Nucleus accumbens (tissue), 56 donors: ENCODE measurements at regions not wholly inside any gene's neighbourhood (a gene's known extent, or its start where the extent isn't known, plus 50 kb on each side); places are given as distances from the start of the nearest gene placed in this dataset.
"Not testable (repeated sequence)": the region's sequence is repeated elsewhere in the genome, so short reads cannot be mapped to it uniquely, and the experiment has no call there.

Source experiments
- DNase-seq, 56 donors: peaks; one replicate each; lab custom pipeline; 2025; lab: John Stamatoyannopoulos, UW

DNA sequence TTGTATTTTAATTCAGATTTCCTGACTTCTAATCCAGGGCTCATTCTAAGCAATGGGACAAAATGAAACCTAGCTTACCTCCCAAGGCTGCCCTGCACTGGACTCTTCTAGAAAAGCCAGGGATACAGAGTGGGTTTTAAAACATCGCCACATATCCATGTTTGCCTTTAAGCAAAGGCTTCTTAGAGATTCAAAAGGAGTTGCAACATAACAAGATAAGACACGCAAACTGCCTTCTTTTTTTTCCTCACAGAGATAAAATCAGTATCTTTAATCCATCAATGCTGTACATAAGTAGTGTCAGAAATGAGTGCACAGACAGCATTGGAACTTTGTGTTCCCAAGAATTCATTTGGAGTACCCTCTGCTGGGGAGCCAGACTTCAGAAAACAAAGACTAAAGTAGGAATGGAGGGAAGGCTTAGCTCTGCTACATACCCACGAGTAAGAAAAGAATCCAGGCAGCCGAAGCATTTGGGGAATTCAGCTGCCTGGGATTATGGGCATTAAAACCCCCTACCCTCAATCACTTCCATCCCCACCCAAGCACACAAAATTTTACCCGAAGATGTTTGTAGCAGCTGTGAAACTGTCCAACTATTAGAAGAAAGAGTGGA lies 427.8 kb downstream of the ARL4A start:
- DNase-seq = no peak

DNA sequence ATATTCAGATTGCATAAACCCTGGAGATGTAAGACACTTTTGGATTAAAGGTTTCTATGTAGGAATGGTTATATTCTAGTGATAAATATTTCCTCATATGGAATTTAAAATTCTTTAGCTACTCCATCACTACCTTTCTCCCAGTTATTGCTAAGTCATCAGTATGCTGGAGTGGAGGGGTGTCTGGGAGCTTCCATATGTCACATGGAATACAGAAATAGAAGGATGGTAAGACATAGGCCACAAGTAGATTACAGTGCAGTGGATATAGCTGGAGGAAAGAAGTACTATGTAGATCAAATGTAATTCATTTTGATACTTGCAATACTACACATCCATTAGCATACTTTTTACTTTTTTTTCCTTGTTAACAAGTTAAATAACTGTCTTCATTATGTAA lies 428.4 kb downstream of the ARL4A start:
- DNase-seq = no peak

DNA sequence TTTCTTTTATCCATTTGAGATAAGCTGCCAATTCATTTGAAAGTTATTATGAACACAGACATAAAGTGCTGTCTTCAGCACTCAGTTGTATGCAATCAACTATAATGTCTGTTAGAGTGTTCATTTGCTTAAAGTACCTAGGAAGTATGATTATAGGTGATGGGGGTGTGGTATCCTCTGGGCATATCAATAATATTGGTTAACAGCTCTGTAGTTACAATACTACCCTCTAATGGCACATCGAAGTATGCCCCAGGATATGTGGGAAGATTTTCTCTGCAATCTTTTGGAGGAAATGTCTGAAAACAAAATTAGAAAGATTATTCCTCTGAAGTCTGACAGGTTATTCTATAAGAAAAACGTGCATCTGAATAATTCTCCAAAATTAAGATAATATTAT lies 429.7 kb downstream of the ARL4A start:
- no peak for DNase-seq

DNA sequence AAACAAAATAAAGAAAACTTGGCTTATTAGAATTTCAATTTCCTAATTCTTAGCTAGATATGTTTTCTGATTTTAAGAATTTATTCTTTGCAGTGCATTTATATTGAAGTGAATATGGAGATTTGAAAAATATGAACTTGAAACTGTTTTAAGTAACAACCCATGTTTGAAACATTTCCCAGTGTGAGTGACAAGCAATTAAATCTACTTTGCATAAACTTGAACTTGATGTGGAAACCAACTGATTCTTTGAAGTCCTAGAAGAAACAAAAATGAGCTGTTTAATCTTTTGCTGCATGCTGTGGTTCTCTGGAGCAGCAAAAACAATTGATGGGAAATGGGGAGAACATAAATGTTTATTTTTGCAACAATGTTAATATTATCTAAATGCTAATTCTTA lies 430.2 kb downstream of the ARL4A start:
- no peak for DNase-seq

DNA sequence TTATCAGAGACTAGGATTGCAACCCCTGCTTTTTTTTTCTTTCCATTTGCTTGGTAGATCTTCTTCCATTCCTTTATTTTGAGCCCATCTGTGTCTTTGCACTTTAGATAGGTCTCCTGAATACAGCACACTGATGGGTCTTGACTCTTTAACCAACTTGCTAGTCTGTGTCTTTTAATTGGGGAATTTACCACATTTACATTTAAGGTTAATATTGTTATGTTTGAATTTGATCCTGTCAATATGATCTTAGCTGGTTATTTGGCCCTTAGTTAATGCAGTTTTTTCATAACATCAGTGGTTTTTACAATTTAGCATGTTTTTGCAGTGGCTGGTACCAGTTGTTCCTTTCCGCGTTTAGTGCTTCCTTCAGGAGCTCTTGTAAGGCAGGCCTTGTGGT lies 437.2 kb downstream of the ARL4A start:
- DNase-seq = not testable (repeated sequence)

DNA sequence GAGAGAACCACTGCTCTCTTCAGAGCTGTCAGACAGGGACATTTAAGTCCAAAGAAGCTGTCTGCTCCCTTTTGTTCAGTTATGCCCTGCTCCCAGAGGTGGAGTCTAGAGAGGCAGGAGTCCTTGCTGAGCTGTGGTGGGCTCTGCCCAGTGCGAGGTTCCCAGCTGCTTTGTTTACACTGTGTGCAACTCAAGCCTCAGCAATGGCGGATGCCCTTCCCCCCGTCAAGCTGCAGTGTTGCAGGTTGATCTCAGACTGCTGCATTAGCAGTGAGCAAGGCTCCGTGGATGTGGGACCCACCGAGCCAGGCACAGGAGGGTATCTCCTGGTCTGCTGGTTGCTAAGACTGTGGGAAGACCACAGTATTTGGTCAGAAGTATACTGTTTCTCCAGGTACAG lies 438.9 kb downstream of the ARL4A start:
- DNase-seq = no peak

DNA sequence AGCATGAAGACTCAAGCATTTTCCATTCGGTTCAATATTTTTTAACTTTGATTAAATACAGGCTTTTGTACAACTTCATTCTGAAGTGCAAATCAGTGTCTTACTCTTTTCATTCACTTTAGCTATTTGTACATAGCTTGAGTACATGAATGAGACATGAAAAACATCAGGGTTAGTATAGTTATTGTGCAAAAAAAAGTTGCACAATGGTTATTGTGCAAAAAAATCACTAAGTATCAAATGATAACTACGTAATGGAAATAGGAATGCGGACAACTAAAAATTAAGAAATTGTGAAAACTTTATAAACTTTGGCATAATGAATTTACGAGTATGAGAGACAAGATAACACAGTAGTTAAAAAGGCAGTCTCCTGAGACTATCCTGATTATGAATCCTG lies 442.9 kb downstream of the ARL4A start:
- no peak for DNase-seq

DNA sequence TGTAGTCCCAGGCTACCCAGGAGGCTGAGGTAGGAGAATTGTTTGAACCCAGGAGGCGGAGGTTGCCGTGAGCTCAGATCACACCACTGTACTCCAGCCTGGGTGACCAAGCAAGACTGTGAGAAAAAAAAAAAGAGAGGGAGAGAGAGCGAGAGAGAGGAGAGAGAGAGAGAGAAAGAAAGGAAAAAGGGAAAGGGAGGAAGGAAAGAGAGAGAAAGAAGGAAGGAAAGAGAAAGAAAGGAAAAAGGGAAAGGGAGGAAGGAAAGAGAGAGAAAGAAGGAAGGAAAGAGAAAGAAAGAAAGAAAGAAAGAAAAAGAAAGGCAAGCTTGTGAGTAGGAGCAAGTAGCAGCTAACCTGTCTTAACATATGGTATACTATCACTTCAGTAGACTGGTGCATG lies 443.5 kb downstream of the ARL4A start:
- not testable (repeated sequence) for DNase-seq

DNA sequence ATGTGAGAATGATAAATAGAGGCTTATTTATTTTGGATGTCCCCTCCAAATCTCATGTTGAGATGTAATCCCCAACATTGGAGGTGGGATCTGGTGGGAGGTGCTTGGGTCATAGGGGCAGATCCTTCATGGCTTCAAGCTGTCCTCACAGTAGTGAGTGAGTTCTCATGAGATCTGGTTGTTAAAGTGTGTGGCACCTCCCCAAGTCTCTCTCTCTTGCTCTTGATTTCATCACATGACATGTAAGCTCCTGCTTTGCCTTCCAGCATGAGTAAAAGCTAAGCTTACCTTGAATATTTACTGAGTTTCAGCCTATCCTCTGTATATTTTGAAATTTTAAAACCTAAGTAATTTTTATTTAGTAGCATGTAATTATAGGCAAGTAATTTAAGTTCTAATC lies 444.9 kb downstream of the ARL4A start:
- DNase-seq = no peak

DNA sequence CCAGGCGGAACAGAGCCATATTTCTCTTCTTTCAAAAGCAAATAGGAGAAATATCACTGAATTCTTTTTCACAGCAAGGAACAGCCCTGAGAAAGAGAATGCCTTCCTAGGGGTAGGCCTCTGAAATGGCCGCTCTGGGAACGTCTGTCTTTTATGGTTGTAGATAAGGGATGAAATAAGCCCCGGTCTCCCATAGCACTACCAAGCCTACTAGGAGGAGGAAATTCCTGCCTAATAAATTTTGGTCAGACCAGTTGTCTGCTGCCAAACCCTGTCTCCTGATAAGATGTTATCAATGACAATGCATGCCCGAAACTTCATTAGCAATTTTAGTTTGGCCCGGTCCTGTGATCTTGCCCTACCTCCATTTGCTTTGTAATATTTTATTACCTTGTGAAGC lies 448.9 kb downstream of the ARL4A start:
- not testable (repeated sequence) for DNase-seq

DNA sequence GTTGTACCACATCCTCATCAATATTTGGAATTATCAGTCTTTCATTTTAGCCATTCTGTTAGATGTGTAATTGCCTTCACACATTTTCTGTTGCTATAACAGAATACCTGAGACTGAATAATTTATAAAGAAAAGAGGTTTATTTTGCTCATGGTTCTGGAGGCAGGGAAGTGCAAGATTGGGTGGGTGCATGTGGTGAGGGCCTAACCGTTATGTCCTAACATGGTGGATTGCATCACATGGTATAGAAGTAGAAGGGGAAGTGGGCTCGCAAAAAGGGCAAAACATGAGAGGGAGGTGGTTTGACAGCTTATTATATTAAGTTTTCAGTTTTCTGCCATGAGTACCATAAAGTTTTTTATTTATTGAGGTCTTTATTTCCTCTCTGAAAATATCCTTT lies 452.0 kb downstream of the ARL4A start:
- DNase-seq = no peak

DNA sequence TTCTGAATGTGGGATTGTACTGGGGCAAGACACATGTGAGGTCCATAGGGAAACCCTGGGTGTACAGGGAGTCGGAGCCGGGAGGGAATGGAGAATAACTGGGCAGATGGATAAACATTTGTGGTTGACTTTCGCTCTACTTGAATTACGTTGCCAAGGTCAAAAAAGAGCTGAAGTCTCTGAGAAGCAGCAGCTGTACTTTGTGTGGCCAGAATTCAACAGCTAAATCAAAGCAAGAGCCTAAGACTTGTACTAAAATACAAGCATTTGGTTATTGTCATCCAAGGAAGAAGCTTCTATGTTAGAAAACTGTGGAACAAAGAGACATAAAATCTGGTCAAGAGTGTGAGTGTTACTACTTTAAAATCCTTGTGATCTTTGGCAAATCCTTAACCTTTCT lies 457.2 kb downstream of the ARL4A start:
- no peak for DNase-seq

DNA sequence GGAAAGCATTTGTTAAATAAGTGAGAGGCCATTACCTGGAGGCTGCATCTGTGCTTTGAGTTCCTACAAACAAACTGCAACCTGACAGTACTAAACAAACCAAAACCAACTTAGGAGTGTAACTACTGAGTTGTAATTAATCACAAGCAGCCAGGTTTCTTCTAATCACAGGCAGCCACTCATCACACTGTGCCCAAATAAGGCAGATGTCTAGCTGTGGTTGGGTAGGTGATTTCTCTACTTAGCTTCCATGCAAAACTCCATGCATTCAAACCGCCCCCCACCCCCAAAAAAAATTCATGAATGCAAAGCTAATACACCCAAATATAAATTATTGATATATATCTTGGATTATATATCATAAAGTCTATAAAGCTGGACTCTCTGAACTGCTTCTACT lies 461.1 kb downstream of the ARL4A start:
- DNase-seq = no peak

DNA sequence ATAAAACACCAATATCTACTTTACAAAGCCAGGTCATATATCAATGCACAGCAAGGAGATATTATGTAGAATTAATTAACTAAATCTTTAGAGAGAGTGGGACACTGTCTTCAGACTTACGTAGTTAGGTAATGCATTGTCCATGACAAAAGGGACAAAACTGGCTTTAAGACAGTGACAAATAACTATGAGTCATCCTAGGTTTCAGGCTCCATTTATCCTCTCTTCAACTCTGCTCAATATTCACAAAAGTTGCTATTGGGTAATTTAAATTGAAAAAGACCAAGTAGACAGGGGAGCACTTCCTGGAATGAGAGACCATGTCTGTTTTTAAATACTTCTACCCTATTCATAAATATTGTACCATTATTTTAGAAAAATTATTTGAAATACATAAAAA lies 464.5 kb downstream of the ARL4A start:
- DNase-seq = no peak

DNA sequence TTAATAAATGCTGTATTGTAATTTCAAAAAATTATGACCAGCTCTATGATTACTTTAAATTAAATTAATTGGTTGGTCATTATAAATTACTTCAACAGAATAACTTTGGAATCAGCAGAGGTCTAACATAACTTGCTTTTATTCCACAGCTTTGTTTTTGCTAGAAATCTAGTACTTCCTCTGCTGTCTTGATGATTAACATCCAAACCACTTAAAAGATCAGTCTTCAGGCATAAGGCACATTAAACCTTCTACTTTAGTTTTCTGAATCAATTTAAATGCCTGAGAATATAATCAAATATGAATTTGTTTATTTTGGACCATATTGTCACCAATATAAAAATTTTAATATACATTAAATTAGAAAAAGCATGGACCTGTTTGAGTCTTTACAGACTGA lies 465.3 kb downstream of the ARL4A start:
- DNase-seq = no peak

DNA sequence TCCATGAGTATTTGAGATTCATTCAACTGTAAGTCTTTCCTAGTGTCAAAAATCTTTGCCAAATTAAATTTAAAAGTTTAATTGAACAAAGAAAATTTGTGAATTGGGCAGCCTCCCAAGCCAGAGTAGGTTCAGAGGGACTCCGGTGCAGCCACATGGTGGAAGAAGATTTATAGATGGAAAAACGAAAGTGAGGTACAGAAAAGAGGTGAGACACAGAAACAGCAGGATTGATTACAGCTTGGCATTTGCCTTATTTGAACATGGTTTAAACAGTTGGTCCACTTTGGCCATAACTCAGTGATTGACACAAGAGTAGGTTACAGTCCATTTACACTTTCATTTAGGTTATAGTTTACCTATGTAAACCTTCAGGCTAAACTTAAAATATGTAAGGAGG lies 465.8 kb downstream of the ARL4A start:
- no peak for DNase-seq

DNA sequence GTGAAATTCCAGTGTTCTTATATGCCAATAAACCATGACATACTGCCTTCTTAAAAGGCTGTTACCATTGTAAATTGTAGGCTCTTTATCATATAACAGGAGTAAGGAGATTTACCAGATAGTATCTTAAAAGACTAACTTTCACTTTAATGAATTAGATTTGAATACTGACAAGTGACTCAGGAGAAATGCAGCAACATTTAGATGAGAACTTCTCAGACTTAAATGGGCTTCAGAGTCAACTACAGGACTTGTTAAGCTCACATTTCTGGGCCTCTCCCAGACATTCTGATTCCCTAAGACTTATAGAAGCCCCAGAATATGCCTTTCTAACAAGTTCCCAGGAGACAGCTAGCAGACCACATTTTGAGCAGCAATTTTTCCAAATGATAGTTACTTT lies 466.3 kb downstream of the ARL4A start:
- DNase-seq = no peak

DNA sequence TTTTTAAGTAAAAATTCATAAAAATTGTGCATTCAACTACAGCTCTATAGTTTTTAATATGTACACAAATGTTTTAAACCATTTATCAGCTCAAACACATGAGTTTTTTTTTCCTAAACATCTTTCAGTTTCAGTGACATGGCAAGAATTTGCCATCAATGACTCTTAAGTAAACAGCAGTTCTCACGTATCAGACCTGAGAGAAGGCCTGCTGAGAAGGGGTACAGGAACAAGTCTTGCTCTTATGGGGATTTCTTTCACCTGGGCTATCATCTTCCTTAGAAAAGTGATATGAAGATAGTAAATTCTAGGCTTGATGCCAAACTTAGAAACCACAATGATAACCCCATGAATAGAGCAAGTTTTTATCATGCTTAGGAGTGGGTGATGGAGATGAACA lies 467.8 kb downstream of the ARL4A start:
- DNase-seq = no peak

DNA sequence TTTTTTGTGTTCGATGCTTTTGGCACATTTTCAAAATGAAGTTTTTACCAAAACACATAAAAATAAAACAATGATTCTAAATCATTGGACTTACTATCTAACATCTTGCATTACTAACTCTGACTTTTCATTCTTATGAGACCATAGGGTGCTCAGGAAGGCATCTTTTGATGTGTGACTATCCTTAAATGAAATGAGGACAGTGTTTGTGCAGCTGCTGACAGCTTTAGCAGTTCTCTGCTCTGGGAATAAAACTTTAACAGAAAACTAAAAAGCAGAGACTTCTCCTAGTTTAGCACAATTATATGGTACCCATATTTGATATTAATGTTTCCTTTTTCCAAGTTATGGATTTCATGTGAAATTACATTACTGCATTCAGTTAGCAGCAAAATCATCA lies 471.6 kb downstream of the ARL4A start:
- no peak for DNase-seq

DNA sequence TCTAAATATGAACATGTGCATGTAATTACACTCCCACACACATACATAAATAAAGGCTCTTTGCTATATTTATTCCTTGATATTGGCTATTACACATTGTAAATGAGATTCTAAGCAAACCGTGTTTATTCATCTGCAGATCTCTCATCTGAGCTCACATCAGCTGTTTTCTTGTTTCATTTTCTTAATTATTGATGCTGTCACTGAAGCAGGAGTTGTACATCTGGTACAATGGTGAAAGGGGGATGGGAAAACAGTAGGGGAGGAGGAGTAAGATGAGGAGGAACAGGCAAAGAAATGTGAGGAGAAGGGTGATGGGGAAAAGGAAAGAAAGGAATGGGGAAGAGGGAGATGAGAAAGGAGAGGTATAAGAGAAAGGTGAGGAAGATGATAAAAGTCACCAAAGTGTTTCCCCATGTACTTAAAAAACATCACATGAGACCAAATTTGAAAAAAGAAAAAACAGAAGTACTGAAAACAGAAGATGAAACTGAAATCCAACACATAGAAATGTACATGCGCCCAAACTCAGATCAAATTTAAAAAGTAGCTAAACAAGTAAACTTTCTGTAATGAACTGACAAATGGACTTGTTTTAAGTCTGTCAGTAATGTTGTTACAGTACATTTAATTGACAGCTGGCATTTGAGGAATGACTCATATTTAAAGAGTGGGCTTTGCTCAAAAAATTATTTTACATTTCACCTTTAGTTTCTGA lies 472.2 kb downstream of the ARL4A start:
- DNase-seq = no peak

DNA sequence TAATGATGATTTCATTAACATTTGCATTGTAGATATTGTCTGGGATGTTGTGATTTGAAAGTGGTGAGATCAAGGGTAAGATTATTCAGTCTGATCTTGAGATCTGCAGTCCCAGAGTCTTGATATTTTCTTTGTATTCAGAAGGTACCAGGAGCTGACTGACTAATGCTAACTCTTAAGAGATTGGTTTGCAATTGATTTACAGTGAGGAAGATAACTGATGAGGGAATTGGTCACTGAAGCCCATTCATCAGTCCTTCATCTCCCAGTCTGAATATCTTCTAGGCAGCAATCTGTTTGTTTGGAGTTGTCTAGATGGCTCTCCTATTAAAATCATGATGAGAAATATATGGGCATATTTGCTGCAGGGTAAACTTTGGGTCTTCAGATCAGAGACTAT lies 473.7 kb downstream of the ARL4A start:
- DNase-seq = no peak

DNA sequence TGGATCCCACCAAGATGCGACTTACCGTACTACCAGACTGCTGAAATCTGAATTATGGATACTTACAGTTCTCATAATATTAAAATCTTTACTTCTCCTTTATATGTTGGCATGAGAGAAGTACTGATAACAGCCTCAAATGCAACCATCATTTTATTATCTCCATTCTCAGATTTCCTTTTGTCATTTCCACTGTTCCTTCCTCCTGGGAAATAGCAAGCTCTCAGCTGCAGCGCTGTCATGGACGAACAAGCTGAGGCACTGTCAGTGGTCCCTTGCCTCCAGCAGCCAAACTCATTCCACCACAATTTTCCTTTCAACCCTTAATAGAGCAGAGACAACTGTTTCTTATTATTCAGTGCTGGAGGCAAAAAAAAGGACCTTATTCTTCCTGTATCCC lies 478.4 kb downstream of the ARL4A start:
- DNase-seq = no peak

DNA sequence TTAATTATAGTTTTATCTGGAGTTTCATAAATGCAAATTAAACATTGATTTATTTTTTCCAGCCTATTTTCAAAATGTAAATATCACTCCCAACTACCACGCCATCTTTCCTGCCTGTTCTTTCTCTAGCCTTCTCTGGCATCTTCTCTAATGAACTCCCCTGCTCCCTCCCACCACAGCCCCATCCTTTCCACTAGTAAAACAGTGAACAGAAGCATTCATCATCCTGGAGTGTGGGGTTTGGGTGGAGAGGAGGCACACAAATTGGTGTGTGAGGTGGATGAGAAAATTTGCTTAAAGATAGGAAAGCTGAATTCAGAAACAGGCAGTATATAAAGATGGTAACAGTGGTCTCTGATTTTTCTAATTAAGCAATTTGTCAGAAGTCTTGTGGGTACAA lies 479.4 kb downstream of the ARL4A start:
- peak in 5 of 56 donors; percentile 1 to 34 (median 28) for DNase-seq
